ENCODE measurements at regions not wholly inside any gene's neighbourhood (a gene's known extent, or its start where the extent isn't known, plus 50 kb on each side); places are given as distances from the start of the nearest gene placed in this dataset.

DNA sequence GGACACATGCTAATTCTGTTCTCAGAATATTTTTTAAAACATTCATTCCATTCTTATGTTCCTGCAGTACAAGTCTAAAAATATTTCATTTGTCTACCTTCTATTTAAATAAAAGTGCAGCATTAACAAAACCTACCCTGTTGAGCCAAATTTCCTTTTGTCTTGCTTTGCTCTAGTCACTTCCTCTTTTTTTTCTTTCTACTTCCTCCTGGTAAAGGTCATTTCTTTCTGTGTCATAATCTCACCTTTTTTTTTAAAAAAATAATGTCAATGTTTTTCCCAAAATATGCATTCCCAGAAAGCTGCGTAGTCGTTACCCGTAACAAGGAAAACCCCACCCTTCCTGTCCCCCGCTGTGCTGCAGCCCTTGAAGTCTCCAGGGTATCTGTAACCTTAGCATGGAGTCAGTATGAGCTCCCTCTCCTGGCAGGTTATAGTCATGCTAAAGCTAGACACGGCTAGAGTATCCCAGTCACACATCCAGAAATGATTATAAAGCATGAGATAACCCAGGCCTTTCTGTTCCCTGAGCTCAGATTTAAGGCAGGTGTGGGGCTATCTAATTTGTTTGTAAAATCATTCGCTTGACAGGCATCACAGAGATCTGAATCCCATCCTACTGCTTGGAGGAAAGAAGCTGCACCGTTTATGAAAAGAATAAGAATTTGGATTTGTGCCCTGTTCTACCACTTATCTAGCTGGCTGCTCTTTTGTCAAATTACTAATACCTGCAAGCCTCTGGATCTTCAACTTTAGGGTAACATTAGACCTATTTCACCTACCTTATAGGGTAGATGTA, 51.1 kb upstream of the EED start:
- peak overlapping the region in 3 of 4 donors; percentile 3 to 23 (median 18) for H3K4me3 ChIP-seq
- H3K36me3 ChIP-seq, result no peaks in the 10 kb centered on the region
- TF ChIP-seq, protein P1, sequence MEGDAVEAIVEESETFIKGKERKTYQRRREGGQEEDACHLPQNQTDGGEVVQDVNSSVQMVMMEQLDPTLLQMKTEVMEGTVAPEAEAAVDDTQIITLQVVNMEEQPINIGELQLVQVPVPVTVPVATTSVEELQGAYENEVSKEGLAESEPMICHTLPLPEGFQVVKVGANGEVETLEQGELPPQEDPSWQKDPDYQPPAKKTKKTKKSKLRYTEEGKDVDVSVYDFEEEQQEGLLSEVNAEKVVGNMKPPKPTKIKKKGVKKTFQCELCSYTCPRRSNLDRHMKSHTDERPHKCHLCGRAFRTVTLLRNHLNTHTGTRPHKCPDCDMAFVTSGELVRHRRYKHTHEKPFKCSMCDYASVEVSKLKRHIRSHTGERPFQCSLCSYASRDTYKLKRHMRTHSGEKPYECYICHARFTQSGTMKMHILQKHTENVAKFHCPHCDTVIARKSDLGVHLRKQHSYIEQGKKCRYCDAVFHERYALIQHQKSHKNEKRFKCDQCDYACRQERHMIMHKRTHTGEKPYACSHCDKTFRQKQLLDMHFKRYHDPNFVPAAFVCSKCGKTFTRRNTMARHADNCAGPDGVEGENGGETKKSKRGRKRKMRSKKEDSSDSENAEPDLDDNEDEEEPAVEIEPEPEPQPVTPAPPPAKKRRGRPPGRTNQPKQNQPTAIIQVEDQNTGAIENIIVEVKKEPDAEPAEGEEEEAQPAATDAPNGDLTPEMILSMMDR (IDR thresholded peaks at IDR 0.05), result peak in 5 of 7 experiments; percentile 53 to 76 (median 71)
- TF ChIP-seq EP300 (IDR thresholded peaks at IDR 0.05) (peak; percentile 40), POLR2A (IDR thresholded peaks at IDR 0.05) (no peak), POLR2AphosphoS5 (IDR thresholded peaks at IDR 0.05) (peak in 2 of 3 donors; percentile 50 to 74)
- H3K27me3 ChIP-seq, result no peaks in the 10 kb centered on the region
- peak overlapping the region in 4 of 5 donors; percentile 4 to 75 (median 50) for H3K27ac ChIP-seq
- peak; percentile 56 to 87 for DNase-seq
- no peaks in the 10 kb centered on the region for H3K9me3 ChIP-seq
- 11 to 22% (median 19%) methylated on average over 7 of the region's 7 CpGs for WGBS, 5 donors
- intact Hi-C loops (cut with DNase I; ENCODE audit: low total_unique reads), result loop anchor here (10.0 kb wide), 1 partner anchor 159 kb away; no protein-coding TSS in a partner anchor
- H3K4me1 ChIP-seq, result peaks cover 0 to 41% (median 12%) of the 10 kb centered on the region in 4 donors

DNA sequence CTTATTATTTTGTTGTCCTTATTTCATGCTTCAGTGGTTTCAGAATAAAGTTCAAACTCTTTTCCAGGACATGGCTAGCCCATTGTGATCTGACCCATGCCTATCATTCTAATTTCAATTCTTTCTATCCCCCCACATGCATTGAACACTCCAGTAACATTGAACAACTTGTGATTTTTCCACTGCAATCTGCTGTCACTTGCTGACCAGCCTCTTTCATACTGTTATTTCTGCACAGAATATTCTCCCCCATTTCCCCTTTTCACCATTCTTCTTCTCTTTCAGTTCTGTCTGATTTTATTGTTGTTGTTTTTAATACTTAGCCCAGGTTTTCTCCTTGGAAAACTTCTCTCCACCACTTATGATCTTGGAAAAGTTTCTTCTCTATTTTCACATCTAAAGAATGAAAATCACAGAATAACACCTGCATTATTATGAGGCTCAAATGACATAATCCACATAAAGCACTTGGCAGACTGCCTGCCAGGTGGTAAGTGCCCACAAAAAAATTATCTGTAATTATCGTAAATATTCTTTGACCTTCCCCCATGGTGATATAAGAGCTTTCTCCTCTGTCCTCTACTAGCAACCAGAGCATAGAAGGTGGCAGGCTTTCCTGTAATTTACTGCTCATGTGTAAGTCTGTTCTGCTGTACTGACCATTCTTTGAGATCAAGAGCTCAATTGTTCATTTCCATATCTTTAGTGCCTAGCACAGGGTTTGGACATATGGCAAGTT, 51.9 kb upstream of the EED start:
- H3K27ac ChIP-seq, result peak overlapping the region in 4 of 5 donors; percentile 4 to 75 (median 50)
- no peaks in the 10 kb centered on the region for H3K27me3 ChIP-seq
- intact Hi-C loops (cut with DNase I; ENCODE audit: low total_unique reads), result loop anchor here (10.0 kb wide), 1 partner anchor 158 kb away; no protein-coding TSS in a partner anchor
- H3K36me3 ChIP-seq, result no peaks in the 10 kb centered on the region
- H3K9me3 ChIP-seq, result no peaks in the 10 kb centered on the region
- 27 to 50% (median 33%) methylated on average over 1 of the region's 1 CpG for WGBS, 5 donors
- no peak for TF ChIP-seq POLR2A (IDR thresholded peaks at IDR 0.05)
- TF ChIP-seq, protein P1 (IDR thresholded peaks at IDR 0.05), result no peak
- TF ChIP-seq POLR2AphosphoS5 (IDR thresholded peaks at IDR 0.05), result no peak
- no peak for TF ChIP-seq EP300 (IDR thresholded peaks at IDR 0.05)
- peaks cover 0 to 41% (median 12%) of the 10 kb centered on the region in 4 donors for H3K4me1 ChIP-seq
- DNase-seq, result peak in 1 of 2 donors; percentile 35
- no peak overlapping the region for H3K4me3 ChIP-seq

DNA sequence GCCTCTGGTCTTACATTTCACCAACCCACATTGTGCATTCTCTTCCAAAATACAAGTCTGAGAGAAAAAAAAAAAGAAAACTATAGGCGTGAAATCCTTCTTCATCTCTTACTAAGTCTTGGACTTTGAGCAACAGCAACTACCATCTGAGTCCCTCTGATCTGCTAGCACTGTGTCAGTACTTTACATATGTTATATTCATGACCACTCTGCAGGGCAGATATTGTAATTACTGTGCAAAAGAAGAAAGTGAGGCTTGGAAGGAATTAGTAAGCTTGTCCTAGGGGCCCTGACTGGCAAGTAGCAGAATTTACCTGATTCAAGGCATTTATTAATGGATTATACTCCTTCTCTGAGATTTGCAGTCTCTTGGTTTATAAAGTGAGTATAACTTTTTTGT, 52.7 kb upstream of the EED start:
- intact Hi-C loops (cut with DNase I; ENCODE audit: low total_unique reads), result loop anchor here (10.0 kb wide), 1 partner anchor 157 kb away; no protein-coding TSS in a partner anchor
- no peak for TF ChIP-seq EP300 (IDR thresholded peaks at IDR 0.05)
- no peak for TF ChIP-seq POLR2AphosphoS5 (IDR thresholded peaks at IDR 0.05)
- TF ChIP-seq POLR2A (IDR thresholded peaks at IDR 0.05), result no peak
- TF ChIP-seq, protein P1 (IDR thresholded peaks at IDR 0.05), result no peak
- no peak overlapping the region for H3K27ac ChIP-seq
- no peak for DNase-seq
- no peaks in the 10 kb centered on the region for H3K36me3 ChIP-seq
- no peak overlapping the region for H3K4me3 ChIP-seq
- H3K27me3 ChIP-seq, result no peaks in the 10 kb centered on the region
- WGBS, 5 donors, result 92 to 100% (median 94%) methylated on average over 1 of the region's 1 CpG
- peaks cover 0 to 35% (median 12%) of the 10 kb centered on the region in 4 donors for H3K4me1 ChIP-seq
- no peaks in the 10 kb centered on the region for H3K9me3 ChIP-seq

DNA sequence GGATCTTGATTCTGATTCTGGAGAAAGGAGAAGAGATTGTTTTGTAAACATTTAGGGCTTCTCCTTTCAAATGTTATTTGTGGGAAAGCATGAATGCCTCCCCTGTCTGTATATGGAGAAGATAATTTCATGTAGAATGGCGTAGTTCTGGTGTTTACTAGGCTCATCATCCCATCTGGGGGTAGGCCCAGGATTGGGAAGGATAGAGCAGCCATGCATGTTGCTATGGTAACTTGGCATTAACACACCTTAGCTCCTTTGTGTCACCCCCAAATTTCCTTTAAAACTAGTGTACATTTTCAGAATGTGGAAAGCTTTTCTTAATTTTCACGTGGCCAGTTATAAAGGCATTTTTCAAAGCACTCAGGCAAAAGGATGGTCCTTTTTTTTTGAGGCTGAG, 57.5 kb upstream of the EED start:
- WGBS, 5 donors, result 90 to 95% (median 92%) methylated on average over 2 of the region's 2 CpGs
- no peak overlapping the region for H3K4me3 ChIP-seq
- no peaks in the 10 kb centered on the region for H3K9me3 ChIP-seq
- H3K4me1 ChIP-seq, result peaks cover 0 to 14% (median 0%) of the 10 kb centered on the region in 4 donors
- no peaks in the 10 kb centered on the region for H3K27me3 ChIP-seq
- no peak overlapping the region for H3K27ac ChIP-seq
- DNase-seq, result no peak
- intact Hi-C loops (cut with DNase I; ENCODE audit: low total_unique reads), result no loop called here
- no peaks in the 10 kb centered on the region for H3K36me3 ChIP-seq
- no peak for TF ChIP-seq EP300 (IDR thresholded peaks at IDR 0.05)
- no peak for TF ChIP-seq POLR2A (IDR thresholded peaks at IDR 0.05)
- no peak for TF ChIP-seq POLR2AphosphoS5 (IDR thresholded peaks at IDR 0.05)
- TF ChIP-seq, protein P1 (IDR thresholded peaks at IDR 0.05), result no peak

Data from stomach (tissue), 8 donors.